ENCODE measurements at regions not wholly inside any gene's neighbourhood (a gene's known extent, or its start where the extent isn't known, plus 50 kb on each side); places are given as distances from the start of the nearest gene placed in this dataset.
"Not testable (repeated sequence)": the region's sequence is repeated elsewhere in the genome, so short reads cannot be mapped to it uniquely, and the experiment has no call there.

DNA sequence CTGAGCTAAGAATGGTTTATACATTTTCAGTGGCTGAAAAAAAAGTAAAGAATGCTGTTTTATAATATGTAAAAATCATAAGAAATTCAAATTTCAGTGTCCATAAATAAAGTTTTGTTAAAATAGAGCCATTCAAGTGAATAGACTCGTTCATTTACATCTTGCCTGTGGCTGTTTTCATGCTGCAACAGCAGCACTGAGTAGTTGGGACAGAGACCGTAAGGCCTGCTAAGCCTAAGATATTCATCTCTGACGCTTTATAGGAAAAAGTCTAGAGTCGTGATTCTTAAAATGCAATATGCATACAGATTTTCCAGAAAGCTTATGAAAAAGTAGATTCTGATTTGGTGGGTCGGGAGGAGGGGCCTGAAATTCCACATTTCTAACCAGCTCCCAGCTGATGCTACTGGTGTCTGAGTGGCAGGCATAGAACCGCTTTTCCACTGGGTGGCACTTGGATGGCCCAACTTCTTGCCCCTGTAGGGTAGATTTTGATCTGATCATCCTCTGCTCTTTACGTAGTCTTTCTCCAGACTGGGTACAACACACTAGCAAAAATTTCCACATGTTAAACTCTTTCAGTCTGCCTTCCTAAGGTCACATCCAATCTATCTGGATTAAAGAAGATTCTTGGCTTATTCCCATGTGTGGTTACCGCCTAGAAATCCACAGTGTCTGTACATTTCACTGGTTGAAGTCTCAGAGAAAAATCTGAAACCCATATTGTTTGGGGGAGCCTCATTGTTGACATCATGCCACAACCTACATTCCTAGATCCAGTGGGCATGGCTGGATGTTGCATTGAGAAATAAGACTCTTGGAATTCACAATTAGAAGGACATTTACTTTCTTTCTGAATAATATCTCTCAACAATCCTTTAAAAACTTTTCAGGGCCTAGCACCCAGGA is 151.2 kb downstream of the C12orf75 start:
- Histone ChIP-seq H3K9ac (ENCODE audit: low read depth, low read length) (no peak overlapping the region), H3K9me3 (ENCODE audit: control insufficient read depth, insufficient read depth, low read length) (no peaks in the 10 kb centered on the region), H3K4me1 (ENCODE audit: insufficient read depth, low read length) (peaks cover 18% of the 10 kb centered on the region), H3K36me3 (ENCODE audit: insufficient read depth, low read length) (no peaks in the 10 kb centered on the region)

DNA sequence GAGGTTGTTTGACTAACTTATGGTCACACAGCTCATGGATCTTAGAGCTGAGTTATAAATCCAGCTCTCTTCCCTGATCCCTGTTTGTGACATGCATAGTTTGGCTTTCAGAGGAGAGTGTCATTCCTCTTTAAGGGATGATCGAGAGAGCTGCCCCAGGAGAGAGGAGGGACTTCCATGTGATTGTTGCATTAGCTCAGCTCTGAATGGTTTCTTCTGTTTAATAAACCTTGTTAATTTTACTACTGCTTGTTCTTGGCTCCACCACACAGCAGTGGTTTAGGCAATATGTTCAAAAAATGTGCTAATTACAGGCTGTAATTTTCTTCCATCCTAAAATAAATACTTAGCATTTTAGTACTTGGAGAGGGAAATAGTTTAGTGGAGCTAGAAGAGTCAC is 152.5 kb downstream of the C12orf75 start:
- H3K9me3 ChIP-seq (ENCODE audit: control insufficient read depth, insufficient read depth, low read length) = no peaks in the 10 kb centered on the region
- H3K36me3 ChIP-seq (ENCODE audit: insufficient read depth, low read length) = no peaks in the 10 kb centered on the region
- H3K9ac ChIP-seq (ENCODE audit: low read depth, low read length) = no peak overlapping the region
- H3K4me1 ChIP-seq (ENCODE audit: insufficient read depth, low read length) = peaks cover 16% of the 10 kb centered on the region

DNA sequence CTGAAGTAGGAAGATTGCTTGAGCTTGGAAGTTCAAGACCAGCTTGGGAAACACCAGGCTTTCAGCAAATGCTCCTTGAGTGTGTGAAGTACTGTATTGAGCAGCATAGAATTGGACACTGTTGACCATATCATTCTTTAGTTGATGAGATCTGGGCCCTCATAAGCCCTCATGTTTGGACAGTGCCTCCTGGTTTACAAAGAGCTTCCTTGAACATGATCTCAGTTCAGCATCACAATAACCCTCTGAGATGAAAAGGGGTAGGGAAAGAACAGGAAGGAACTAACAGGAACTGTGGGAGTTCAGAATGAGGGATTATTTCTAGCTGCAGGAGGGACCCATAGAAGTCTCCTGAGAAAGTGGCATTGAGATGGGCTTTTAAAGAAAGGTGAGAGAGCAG is 153.2 kb downstream of the C12orf75 start:
- Histone ChIP-seq H3K9ac (ENCODE audit: low read depth, low read length) (no peak overlapping the region), H3K4me1 (ENCODE audit: insufficient read depth, low read length) (peaks cover 13% of the 10 kb centered on the region), H3K36me3 (ENCODE audit: insufficient read depth, low read length) (no peaks in the 10 kb centered on the region), H3K9me3 (ENCODE audit: control insufficient read depth, insufficient read depth, low read length) (no peaks in the 10 kb centered on the region)

DNA sequence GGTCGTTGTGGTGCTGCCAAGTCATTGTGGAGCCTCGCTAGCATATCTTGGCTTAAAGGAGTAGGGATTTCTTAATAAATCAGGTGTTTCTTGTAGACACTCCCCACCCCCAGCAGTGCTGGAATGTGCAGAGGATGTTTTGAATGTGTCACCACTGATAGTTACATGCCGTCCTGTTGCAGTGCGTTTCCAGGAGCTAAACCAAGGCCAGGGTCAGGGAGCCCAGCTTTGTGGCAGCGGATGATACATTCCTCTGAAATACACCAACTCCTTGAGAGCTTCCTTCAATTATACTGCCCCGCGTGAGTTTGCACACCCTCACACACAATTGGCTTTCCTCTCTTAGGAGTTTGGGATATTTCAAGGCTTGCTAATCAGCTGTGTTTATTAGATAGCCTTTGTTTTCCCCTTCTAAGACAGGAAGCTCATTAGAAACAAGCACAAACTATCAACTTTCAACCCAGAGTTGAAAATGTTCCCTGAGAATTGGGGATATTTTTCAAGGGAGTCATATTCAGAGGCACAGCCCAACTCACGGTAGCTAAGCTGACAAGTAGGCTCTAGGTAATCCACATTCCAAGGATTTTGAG is 154.9 kb downstream of the C12orf75 start:
- H3K4me1 ChIP-seq (ENCODE audit: insufficient read depth, low read length) = 0 out of 2 replicates have a peak, but pooled peaks cover 5% of the 10 kb centered on the region
- H3K9ac ChIP-seq (ENCODE audit: low read depth, low read length) = no peak overlapping the region
- no peaks in the 10 kb centered on the region for H3K9me3 ChIP-seq (ENCODE audit: control insufficient read depth, insufficient read depth, low read length)
- no peaks in the 10 kb centered on the region for H3K36me3 ChIP-seq (ENCODE audit: insufficient read depth, low read length)

DNA sequence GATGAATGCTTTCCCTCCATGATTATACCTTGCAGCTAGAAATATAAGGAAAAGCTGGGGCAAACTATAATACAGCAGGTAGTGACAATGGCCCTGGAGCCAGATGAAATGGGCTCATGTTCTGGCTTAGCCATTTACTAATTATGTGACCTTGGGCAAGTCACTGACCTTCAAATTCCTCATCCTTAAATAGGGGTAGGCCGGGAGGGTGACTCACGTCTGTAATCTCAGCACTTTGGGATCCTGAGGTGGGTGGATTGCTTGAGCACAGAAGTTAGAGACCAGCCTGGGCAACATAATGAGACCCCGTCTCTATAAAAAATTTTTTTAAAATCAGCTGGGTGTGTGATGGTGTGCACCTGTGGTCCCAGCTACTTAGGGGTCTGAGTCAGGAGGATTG is 155.4 kb downstream of the C12orf75 start:
- Histone ChIP-seq H3K36me3 (ENCODE audit: insufficient read depth, low read length) (no peaks in the 10 kb centered on the region), H3K4me1 (ENCODE audit: insufficient read depth, low read length) (0 out of 2 replicates have a peak, but pooled peaks cover 5% of the 10 kb centered on the region), H3K9ac (ENCODE audit: low read depth, low read length) (no peak overlapping the region), H3K9me3 (ENCODE audit: control insufficient read depth, insufficient read depth, low read length) (no peaks in the 10 kb centered on the region)

DNA sequence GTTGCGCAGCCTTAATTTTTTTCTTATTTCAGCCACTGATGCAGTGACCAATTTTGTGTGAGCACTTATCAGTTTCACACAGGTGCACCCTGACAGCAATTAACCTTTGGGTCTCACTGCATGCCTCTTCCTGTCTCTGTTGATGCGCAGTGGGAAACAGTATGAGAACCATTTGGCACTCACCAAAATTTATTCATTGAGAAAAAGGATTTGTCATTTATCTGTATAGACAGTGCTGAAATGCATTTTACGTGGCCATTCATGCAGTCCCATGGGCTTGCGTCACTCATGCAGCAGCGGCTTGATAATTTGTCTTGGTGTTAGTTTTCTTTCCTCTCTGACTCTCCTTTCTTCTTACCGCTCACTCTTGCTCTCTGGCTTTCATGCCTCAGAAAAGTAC is 157.5 kb downstream of the C12orf75 start:
- 0 out of 2 replicates have a peak, but pooled peaks cover 5% of the 10 kb centered on the region for H3K4me1 ChIP-seq (ENCODE audit: insufficient read depth, low read length)
- no peaks in the 10 kb centered on the region for H3K9me3 ChIP-seq (ENCODE audit: control insufficient read depth, insufficient read depth, low read length)
- no peak overlapping the region for H3K9ac ChIP-seq (ENCODE audit: low read depth, low read length)
- H3K36me3 ChIP-seq (ENCODE audit: insufficient read depth, low read length) = no peaks in the 10 kb centered on the region

DNA sequence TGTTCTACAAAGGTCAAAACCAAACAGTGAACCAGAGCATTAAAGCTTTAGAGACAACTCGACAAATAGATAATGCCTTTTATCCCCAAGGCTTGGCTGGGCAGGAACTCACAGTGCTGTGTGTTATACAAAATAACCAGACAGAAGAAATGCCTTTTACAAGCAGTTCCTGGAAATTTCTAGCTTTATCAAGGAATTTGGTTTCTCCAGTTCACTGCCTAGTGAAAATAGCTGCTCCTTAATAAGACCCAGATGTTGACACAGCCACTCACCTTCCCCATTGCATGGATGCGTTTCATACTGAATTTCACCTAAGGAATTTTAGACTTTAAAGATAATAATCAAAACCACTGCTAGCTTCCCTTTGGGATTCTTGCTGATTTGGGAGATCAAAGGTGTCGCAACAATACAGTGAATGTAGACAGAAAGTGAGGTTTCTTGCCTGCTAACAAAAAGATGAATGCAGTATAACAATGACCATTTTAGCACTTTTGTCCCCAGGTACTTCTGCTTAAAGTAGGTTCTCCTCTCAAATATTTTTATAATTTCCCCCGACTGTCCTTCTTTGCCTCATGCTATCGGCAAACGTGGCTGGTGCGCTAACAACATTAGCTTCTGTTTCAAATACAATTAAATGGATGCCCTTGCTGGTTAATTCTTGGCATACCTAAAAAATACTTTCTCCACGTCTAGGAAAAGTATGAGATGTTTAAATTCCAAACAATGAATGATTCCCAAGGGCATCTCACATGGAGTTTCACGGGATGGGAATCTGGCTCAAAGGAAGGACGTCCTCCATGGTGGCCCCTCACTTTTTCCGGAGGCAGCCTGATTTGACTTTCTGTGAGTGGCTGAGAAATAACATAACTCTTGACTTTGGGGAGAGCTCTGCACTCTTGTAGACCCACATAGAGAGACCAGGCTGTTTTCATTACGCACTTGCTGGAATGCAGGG is 162.4 kb downstream of the C12orf75 start:
- no peaks in the 10 kb centered on the region for H3K4me1 ChIP-seq (ENCODE audit: insufficient read depth, low read length)
- no peak overlapping the region for H3K9ac ChIP-seq (ENCODE audit: low read depth, low read length)
- peaks cover 2% of the 10 kb centered on the region; the same call in 1 of the 2 replicates for H3K9me3 ChIP-seq (ENCODE audit: control insufficient read depth, insufficient read depth, low read length)
- no peaks in the 10 kb centered on the region for H3K36me3 ChIP-seq (ENCODE audit: insufficient read depth, low read length)

DNA sequence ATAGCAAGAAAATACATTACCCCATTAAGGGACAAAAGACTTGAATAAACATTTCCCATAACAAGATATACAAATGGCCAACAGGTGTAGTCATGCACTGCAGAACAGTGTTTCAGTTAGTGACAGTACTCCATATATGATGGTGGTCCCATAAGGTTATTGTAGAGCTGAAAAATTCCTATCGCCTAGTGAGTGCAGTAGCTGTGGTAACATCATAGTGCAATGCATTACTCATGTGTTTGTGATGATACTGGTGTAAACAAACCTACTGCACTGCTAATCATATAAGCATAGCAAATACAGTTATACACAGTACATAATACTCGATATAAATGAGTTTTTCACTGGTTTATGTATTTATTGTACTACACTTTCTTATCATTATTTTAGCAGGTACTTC is 168.7 kb downstream of the C12orf75 start:
- no peaks in the 10 kb centered on the region for H3K36me3 ChIP-seq (ENCODE audit: insufficient read depth, low read length)
- H3K4me1 ChIP-seq (ENCODE audit: insufficient read depth, low read length) = no peaks in the 10 kb centered on the region
- H3K9me3 ChIP-seq (ENCODE audit: control insufficient read depth, insufficient read depth, low read length) = peaks cover 2% of the 10 kb centered on the region; the same call in 1 of the 2 replicates
- no peak overlapping the region for H3K9ac ChIP-seq (ENCODE audit: low read depth, low read length)

DNA sequence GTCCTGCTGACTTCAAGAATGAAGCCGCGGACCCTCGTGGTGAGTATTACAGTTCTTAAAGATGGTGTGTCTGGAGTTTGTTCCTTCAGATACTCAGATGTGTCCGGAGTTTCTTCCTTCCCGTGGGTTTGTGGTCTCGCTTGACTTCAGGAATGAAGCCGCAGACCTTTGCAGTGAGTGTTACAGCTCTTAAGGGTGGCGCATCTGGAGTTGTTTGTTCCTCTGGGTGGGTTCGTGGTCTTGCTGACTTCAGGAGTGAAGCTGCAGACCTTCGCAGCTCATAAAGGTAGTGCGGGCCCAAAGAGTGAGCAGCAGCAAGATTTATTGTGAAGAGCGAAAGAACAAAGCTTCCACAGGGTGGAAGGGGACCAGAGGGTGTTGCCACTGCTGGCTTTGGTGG is 170.2 kb downstream of the C12orf75 start:
- not testable (repeated sequence) for H3K9me3 ChIP-seq (ENCODE audit: control insufficient read depth, insufficient read depth, low read length); H3K9ac ChIP-seq (ENCODE audit: low read depth, low read length); H3K36me3 ChIP-seq (ENCODE audit: insufficient read depth, low read length); H3K4me1 ChIP-seq (ENCODE audit: insufficient read depth, low read length)

DNA sequence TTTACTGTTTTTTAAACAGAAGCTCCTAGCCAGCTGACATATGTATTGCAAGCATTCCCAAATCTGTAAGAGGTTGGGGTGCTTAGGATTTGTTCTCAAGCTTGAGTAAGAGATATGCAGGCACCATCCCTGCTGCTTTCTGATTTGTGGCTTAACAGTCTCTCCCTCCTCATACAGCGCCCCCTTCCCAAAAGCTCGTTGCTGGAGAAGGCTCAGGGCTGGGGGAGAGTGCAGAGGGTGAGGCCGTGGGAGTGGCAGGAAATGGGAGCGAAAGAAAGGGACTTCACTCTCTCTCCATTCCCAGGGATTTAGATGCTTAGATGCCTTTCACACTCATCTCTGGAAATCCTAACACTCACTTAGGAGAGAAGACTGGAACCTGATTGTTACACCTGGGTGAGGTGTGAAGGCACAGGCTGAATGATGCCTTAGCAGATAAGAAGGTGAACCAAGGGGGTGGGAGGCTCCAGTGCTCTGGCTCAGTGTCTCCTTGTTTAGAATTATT is 172.0 kb downstream of the C12orf75 start:
- Histone ChIP-seq H3K4me1 (ENCODE audit: insufficient read depth, low read length) (no peaks in the 10 kb centered on the region), H3K9ac (ENCODE audit: low read depth, low read length) (no peak overlapping the region), H3K9me3 (ENCODE audit: control insufficient read depth, insufficient read depth, low read length) (no peaks in the 10 kb centered on the region), H3K36me3 (ENCODE audit: insufficient read depth, low read length) (no peaks in the 10 kb centered on the region)

DNA sequence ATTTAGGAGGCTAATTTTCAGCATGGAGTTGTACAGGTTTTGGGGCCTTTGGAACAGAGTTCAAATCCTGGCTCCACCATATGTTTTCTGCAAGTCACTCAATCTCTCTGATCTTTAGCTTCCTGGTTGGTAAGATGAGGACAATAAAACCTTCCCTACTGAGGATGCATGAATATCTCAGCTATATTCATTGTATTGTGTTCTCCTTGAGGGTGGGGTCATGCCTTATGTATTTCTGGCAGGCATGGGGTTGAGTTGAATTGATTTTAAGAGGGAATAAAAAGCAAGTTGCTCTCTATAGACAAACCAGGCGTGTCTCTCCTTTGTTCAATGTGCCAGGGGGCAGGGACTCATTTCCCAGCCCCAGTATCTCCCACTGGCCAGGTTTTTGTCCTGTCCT is 173.1 kb downstream of the C12orf75 start:
- Histone ChIP-seq H3K9ac (ENCODE audit: low read depth, low read length) (no peak overlapping the region), H3K36me3 (ENCODE audit: insufficient read depth, low read length) (no peaks in the 10 kb centered on the region), H3K4me1 (ENCODE audit: insufficient read depth, low read length) (no peaks in the 10 kb centered on the region), H3K9me3 (ENCODE audit: control insufficient read depth, insufficient read depth, low read length) (no peaks in the 10 kb centered on the region)

DNA sequence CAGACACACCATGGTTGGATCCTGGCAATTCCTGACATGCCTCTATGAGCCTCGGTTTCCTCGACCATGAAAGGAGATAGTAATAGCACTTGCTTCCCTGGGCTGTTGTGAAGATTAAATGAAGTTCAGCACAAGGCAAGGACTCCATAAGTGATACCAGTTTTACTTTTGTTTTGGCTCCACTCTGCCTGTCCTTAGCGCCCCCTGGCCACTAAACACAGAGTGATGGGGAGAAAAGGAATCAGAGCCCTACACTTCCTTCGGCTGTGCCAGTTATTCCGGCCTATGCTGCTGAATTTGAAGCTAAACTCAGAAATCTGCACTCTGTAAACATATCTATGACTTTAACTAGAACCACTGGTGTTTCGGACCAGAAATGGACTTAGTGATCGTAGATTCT is 173.8 kb downstream of the C12orf75 start:
- no peak overlapping the region for H3K9ac ChIP-seq (ENCODE audit: low read depth, low read length)
- H3K36me3 ChIP-seq (ENCODE audit: insufficient read depth, low read length) = no peaks in the 10 kb centered on the region
- no peaks in the 10 kb centered on the region for H3K4me1 ChIP-seq (ENCODE audit: insufficient read depth, low read length)
- no peaks in the 10 kb centered on the region for H3K9me3 ChIP-seq (ENCODE audit: control insufficient read depth, insufficient read depth, low read length)

DNA sequence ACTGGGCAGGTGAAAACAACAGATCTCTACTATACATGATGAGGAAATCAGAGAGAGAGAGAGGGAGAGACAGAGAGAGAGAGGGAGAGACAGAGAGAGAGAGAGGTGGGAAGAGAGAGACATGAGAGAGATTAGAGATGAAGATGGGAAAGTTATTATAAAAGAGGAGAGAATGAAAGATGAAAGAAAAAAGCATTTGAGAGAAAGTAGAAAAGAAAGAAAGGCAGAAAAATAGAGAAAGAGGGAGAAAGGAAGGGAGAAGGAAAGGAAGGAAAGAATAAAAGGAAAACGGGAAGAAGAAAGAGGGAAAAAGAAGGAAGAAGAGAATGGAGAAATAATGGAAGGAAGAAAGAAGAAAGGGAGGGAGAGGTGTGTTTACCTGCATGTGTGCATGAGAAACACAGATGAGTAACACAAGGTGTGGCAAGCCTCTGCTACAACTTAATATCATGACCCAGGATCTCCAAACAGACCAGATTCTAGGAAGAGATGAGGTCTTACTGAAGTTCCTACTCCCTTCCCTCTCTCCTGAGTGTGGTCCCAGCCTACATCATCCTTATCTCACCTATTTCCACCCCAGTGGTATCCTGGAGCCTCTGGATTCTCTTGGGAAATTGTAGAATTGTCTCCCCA is 176.3 kb downstream of the C12orf75 start:
- H3K9ac ChIP-seq (ENCODE audit: low read depth, low read length) = no peak overlapping the region
- no peaks in the 10 kb centered on the region for H3K9me3 ChIP-seq (ENCODE audit: control insufficient read depth, insufficient read depth, low read length)
- H3K4me1 ChIP-seq (ENCODE audit: insufficient read depth, low read length) = no peaks in the 10 kb centered on the region
- no peaks in the 10 kb centered on the region for H3K36me3 ChIP-seq (ENCODE audit: insufficient read depth, low read length)

Measured in ES-I3 (cell line).